SH-SY5Y (cell line): ENCODE measurements at regions not wholly inside any gene's neighbourhood (a gene's known extent, or its start where the extent isn't known, plus 50 kb on each side); places are given as distances from the start of the nearest gene placed in this dataset.

Source experiments
- GATA2 ChIP-seq: IDR thresholded peaks from 2 replicates; pipeline ENCODE4 v1.6.1; 2011; ENCODE audit warnings: mild to moderate bottlenecking, low read depth, low read length
- GATA3 ChIP-seq: IDR thresholded peaks from 2 replicates; pipeline ENCODE4 v1.6.1; 2011; ENCODE audit warnings: low read depth, mild to moderate bottlenecking, low read length, moderate library complexity

DNA sequence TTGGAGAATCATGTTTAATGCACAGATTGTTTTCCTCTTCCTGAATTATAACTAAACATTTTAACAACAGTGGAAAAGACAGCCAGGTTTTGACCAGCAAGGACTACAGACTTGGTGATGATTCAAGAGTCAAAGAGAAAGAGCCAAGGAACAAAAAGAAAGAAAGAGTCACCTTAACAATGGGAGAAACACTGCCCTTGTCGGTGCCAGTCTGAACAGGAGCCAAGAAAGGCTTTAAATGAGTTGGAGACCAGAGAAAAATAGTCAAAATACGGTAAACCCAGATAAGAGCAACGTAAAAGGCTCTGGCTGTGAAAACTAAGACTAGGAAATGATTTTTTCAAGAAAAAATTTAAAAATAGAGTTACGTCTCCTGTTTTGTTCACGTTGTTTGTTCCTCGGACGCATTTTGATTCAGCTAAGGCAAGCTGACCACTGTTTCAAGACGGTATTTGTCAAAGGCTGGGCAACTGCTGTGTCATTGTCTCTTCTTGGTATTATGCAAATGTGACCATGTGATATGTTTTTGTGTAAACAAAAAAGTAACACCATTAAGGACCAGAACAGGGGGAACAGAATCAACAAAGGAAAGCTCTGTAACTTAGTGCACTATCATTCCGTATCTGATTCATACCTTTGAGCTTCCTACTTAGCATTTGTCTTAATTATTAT is 634.5 kb downstream of the LIG4 start:
- TF ChIP-seq GATA3 (no peak), GATA2 (no peak)
